GM19324 (cell line): ENCODE measurements at regions not wholly inside any gene's neighbourhood (a gene's known extent, or its start where the extent isn't known, plus 50 kb on each side); places are given as distances from the start of the nearest gene placed in this dataset.

ENCODE experiments used
- ATAC-seq: cut with Tn5 transposase; IDR thresholded peaks from one replicate; pipeline ENCODE4 v1.9.1; 2021; ENCODE audit warnings: mild to moderate bottlenecking, moderate library complexity; ENCODE audit not compliant: unreplicated experiment, low FRiP score

DNA sequence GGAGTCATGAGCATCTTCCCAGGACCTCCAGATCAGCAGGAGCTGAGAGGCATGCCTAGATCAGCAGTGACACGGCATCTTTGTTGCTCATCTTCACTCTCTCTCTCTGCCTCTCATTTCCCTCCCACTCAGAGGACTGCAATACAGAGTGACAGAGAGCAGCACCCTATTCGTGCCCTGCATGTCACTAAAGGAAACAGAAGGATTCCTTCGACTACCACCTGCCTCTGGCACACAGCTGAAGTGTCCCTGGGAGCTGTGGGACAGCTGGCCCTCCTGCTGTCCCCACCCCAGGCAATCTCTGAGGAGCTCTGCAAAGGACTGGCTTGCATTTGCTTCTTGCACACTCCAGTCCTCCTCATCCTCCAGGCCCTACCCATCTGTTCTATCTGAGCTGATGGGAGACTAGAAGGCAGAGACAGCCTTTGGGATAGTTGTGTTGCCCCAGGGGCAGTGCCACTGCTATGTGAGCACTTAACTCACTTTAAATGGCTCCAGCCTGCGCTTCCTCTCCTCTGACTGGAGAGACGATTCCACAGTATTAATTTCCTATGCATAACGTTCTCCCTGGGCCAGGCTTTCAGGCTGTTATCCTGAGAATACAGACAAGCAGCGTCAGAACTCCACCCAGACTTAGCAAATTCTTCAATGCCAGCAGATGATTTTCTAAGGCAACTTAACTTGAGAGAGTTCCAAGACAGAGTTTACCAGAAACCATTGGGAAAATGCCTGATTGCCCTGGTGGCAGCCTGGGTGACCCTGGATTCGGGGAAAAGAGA, 167.6 kb upstream of the MAP1B start:
- no peak for ATAC-seq

DNA sequence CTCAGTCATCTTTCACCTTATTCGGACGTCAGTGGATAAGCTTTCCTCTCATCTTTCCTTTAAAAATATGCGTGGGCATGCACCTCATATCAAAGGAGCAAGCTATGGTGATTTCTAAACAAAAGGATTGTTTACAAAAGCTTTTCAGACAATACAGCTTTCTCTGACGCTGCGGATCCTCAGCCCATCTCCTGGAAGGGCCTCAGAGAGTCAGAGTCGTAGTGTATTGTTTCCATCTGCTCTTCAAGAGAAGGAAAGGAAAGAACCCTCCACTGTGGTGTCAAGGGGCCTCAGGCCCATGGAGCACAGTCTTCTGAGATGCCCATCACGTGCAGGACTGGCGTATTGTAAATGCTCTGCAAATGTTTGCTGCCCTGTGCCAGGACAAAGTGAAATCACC, 163.4 kb upstream of the MAP1B start:
- ATAC-seq = no peak

DNA sequence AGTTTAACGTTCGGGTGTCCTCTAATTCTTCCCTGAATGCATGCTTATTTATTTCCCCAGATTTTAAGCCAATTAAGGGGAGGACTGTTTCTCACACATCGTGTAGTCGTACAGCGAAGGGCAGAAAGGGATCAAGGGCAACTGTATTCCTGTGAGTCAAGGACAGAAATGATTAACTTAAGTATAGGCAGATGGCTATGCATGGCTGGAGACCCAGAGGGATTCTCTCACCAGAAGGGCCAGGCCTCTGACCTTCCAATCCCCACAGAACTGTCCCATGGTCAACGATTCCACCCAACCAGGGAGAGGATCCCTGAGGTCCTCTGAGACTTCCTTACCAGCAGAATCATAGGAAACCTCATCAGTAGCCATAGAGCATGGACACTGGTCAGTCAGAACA, 161.8 kb upstream of the MAP1B start:
- ATAC-seq = no peak

DNA sequence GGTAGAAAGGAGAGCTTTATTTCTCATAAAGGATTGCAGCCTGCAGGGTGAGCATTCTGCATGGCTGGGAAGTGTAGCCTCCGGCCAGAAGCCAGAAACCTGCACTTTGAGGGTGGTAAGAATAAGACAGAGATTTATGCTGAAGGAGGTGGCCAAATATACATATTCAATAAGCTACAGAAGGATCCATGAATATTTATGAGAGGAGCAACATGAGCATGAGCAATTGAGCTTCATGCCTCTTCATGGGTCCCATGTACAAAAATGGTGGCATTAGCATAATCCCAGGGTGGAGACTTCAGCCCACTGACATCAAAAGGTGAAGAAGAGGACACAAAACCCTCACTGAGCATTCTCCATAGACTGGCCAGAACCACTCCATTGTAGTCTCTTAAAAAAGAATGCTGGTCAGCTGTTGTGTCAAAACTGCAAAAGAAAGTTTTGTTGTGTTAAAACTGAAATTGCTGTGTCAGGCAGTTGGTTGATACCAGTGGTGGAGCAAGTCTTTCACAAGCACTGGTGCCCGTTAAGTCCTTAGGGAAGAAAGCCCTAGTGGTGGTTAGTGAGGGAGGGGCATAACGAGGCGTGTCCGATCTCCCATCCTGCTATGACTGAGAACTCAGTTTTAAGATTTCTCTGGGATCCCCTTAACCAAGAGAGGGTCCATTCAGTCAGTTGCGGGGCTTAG, 160.8 kb upstream of the MAP1B start:
- ATAC-seq = no peak

DNA sequence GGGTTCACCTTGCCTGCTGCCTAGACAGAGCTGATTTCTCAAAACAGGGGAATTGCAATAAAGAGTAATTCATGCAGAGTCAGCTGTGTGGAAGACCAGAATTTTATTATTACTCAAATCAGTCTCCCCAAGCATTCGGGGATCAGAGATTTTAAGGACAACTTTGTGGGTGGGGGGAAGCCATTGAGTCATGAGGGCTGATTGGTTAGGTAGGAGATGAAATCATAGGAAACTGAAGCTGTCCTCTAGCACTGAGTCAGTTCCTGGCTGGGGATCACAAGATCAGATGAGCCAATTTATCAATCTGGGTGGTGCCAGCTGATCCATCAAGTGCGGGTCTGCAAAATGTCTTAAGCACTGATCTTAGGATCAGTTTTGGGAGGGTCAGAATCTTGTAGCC, 159.1 kb upstream of the MAP1B start:
- no peak for ATAC-seq

DNA sequence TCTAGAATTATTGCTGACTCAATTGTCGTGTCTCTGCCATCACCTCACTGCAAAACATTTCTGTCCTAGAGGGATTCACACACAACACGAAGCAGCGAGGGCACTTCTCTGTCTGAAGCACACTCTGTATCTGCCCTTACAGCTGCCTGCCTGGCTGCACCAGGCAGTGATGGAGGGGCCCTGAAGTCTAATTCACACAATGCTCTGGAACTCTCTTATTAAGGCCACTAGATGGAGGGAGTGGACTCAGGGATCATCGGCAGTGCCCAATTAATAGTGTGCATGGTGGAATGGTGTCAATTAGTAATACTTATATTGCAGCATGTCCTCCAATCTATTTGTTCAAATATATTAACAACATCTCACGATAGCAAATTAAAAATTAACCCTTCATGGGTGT, 157.5 kb upstream of the MAP1B start:
- no peak for ATAC-seq

DNA sequence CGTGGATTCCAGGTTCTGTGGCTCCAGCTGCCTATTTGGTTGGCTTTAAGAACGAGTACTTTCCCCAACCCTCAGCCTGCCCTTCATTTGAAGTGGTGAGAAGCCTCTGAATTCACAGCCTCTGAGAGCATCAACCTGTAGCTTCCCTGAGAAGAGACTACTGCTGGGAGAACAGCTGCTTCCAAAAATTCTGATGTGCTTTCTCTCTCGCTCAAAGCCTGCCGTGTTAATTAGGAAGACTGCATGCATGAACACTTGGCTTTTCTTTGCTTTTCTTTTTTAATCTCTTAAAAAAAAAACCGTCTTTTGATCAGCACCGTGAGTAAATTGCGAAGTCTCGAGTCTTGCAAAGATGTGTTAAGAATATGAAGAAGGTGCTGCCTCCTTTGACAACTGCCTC, 153.4 kb upstream of the MAP1B start:
- ATAC-seq = no peak

DNA sequence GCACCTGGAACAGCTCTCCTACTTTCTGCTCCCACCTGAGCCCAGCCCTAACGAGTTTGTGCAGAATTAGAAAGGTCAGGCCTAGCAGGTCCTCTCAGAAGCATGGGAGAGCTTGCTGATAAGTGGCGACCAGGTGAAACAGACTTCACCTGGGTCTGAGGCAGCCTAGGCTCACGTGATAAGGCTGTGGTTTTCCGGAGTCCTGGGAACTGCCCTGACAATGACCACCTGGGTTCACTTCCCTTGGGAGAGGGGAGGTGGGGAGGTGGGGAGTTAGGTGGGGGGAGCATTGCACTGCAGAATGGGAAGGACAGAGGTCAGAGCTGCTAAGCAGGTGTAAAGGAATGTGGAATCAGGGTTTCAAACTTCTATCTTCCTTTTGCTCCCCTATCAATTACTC, 152.9 kb upstream of the MAP1B start:
- no peak for ATAC-seq

DNA sequence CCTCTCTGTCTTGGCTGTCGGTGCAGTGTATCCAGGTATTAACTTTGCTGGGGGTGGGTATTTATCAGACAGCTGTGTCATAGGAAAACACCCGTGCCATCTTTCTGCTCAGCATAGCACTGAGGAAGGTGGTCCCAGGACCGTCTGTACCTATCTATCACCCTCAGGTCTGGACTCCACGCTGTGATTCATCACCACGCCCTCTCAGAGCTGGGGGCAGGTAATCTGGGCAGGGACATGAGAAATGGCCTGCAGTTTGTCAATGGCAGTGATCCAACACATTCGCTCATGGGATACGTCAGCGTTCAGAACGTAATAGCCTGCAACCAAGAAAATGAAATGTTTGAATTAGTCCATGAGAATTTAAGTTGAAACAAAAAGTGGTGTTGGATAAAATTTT, 151.6 kb upstream of the MAP1B start:
- ATAC-seq = no peak

DNA sequence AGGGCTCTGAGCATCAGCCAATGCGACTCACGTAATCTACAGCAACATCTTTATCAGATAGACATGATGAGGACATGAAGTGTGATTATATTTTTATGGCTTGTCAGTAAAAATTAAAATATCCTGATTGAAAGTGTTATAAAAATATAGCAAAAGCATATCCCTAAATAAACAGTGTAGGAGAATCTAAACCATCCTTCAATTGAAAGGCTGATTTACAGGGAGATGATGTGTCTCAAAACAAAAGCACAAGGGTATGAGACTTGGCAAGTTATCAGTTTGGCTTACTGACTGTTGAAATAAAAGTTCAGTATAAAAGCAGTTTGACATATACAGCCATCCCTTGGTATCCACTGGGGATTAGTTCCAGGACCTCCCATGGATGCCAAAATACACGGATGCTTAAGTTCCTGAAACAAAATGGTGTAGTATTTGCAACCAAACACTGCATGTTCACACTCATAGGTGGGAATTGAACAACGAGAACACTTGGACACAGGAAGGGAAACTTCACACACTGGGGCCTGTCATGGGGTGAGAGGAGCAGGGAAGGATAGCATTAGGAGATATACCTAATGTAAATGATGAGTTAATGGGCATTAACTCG, 149.9 kb upstream of the MAP1B start:
- ATAC-seq = no peak

DNA sequence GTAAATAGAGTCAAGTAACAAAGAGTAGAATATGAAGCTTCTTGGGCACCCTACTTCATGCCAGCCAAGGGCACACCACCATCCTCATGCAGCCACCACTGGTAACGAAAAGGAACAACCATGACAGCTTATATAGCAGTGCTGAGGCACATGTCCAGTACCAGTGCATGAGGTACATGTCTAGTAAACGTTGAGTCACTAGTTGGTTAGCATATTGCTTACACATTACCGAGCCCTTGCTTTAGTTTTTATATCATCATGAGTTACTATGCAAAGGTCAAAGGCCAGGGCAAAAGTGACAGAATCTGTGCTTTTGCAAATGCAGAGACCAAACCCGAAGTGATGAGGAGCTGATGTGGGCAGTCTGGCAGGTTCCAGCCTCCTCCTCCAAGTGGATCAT, 147.1 kb upstream of the MAP1B start:
- ATAC-seq = no peak

DNA sequence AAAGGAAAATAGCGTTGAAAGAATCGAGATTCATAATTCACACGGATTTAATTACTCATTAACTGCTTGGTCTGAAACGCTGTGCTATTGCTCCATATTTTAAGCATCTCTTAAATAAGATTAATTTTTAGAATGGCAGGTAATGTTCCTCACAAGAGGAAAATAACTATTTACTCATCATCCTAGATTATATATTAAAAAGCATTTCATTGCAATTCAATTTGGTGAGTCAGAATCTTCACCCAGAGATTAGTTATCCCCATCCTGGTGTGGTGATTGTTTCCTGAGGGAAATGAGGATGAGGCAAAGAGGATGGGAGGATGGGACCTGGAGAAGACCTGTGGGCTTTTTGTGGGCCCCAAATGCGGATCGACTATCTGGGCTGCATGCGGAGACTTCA, 145.5 kb upstream of the MAP1B start:
- ATAC-seq = no peak

DNA sequence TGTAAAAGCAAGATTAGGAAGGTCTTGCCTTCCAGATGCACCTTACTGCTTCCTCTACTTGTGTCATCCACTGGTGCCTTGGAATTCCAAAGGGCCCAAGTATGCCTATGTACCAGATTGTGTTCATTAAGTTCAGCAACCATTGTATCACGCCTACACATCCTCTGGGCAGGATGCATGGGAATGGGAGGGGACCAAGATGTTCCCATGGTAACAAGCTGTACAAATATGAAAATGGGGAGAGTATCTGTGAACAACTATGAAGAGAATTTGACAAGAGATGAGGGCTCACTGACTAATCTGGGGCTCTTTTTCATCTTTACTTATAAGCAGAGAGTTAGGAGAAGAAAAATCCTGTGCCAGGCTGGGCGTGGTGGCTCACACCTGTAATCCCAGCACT, 137.8 kb upstream of the MAP1B start:
- ATAC-seq = no peak

DNA sequence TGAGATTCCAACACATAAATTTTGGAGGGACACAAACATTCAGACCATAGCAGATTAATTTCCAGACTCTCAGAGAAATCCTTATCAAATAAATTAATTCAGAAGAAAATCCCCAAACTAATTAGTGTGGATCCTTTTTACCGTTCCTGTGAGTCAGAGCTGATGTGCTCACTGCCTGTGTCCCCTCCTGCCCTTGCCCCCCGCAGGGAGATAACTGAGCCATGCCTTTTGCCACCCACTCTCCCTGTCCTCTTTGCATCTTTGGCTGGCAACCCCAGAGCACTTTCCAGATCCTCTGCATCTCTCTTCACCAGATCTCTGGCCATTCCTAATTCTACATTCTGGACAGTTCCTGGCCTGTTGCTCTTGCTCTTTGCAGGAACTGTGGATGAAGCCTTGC, 135.4 kb upstream of the MAP1B start:
- ATAC-seq = no peak

DNA sequence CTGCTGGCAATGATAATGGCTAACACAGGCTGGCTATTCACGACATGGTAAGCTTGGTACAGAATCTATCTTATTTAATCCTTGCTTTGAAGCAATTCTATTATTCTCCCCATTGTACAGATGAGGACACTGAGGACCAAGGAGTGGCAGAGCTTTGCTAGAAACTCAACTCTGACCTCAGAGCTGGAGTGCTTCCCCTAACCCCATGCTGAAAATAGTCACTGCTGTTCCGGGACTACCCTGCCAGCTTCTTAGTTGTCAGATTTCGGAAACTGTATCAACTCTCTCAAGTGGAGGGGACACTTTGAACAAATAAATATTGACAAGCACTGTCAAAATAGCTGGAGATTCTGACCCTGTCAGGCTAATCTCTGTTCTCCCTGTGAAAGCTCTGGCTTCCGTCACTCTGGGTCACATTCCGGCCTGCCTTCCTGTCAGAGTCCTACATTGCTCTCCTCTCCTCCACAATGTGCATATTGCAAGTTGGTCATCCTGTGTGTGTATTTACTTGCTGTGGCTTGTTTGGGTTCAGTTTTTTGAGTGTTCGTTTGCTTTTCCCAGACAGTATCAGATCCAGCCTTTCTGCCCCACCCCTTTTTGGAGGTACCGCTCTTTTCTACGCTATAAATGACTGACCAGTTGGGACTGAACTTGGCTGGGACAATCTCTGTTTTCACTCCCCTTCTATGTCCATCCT, 134.3 kb upstream of the MAP1B start:
- no peak for ATAC-seq

DNA sequence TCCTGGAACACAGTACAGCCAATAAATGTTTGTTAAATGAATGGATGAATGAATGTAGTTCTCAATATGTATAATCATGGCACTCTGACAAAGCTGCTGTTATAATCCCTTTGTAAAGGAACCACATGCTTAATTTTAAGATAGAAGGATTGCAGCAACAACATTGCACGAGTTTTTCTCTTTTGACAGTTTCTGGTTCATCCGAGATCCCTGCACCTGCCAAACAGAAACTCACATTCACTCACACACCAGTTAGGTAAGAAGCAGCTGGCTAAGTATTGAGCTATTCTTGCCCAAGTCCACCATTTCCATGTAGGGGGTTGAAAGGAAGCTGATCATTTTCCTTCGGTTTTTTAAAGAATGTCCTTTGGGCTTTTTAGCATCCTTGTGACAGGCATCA, 133.7 kb upstream of the MAP1B start:
- ATAC-seq = no peak

DNA sequence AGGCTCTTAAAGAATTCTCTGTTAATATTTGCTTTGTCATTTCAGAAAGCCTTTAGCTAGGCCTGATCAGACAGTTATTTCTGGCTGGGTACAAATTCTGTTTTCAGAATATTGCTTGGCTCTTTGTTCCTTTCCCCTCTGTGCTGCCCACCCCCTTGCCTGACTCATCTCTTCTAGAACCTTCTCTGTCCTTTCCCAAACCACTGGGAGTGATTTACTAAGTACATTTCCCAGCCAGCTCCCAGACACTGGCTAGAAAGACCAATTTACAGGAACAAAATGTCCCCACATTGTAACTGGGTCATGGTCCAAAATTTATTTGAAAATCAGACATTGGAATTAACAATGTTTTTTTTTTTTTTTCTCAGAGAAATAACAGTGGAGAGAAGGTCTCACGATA, 133.1 kb upstream of the MAP1B start:
- no peak for ATAC-seq

DNA sequence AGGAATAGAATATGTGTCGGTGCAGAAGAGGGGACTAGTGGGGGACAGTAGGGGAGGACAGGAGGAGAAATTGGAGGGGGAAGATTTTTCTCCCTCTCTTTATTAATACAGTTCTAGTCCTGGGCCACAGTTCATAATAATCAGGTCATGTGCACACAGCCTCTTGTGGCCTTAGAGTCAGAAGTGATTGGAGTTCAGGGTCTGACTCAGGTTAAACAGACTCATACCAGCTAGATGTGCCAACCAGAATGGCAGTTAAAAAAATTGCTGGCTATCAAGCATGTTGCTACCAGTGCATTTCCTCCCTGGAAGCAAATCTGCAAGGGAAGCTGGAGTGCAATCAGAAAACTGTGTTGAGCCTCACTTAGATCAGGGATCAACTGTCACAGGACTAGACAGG, 132.7 kb upstream of the MAP1B start:
- no peak for ATAC-seq

DNA sequence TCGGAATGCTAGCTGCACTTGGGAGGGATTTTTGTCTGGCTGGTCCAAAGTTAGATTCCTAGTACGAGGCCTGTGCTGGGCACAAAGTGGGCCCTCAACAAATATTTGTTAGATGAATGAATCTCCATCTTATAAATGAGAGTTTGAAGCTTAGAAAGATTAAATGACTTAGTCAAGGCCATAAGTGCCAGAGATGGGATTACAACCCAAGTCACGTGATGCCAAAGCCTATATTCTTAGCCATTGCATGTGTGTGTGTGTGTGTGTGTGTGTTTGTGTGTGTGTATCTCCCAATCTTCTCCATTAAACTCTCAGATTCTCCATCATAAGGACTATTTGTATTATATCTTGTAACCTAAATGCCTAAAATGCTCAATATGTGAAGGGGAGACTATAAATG, 130.8 kb upstream of the MAP1B start:
- ATAC-seq = no peak

DNA sequence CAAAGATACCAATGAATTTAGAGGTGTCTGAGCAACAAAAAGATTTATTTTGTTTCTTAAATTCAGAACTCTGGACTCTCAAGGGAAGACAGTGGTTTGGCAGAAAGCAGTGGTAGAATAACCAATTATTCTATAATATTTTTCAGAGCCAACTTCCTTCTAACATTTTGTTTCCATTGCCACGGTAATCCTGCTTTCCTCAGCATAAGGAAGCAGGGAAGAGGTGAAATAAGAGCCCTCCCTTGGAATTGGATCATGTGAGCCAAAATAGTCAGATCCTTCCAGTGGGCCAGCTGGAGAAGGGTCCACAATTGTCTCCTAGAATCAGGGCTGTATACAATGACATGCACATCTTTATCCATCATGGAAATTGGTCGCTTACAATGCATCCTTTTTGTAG, 130.0 kb upstream of the MAP1B start:
- no peak for ATAC-seq

DNA sequence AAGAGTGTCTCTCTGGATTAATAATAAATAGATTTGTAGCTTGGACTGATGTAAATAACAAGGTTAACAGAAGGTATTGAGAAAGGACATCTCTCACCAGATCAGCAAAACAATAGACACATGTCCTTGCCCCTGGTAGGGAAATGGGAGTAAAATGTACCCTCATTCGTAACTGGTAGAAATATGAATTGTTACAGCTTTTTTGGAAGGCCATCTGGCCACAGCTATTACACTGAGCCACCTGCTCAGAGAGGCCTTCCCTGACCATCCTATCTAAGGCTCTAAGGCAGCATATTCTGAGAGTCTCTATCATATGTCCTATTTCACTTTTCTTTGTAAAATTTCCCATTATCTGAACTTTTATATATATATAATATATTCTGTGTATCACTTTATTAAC, 129.1 kb upstream of the MAP1B start:
- ATAC-seq = no peak
